ENCODE measurements at regions not wholly inside any gene's neighbourhood (a gene's known extent, or its start where the extent isn't known, plus 50 kb on each side); places are given as distances from the start of the nearest gene placed in this dataset.

DNA sequence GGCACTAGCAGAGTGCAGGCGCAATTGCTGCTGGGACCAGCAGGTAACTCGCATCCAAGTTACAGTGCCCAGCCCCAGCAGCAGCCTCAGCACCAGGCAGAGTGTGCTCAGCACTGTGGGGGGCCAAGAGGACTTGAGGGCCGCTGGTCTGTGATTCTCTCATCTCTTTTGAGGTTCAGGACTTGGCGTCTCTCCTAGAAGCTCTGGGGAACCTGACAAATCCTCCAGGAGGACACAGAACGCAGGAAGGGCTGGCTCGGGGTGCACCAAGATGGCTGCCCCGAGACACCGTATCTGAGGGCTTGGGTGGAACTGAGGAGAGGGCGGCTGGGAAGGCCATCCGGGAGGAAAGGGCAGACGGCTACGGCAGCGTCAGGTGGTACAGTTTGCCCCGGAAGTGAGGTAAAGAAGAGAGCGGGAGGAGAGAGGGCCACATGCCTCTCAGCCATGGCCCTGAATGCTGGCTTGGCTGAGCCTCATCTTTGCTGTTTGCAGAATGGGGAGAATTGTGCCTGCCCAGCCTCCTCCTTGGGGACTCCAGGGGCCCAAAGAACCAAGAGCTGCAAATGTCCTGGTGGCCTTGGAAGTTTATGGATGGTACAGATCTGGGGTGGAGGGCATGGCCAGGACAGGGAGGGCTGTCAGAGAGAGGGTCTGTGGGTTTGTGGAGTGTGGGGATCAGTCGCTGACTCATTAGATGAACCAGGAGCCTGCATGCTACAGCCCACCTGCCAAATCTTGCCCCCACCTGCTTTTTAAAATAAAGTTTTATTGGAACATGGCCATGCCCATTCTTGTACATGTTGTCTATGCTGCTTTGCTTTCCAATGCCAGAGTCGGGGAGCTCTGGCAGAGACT is 78.0 kb downstream of the MYEOV start:
- H3K27ac ChIP-seq (ENCODE audit: low read depth, low read length) = no peak overlapping the region
- WGBS (ENCODE audit: insufficient coverage) = 93% methylated on average over 16 of the region's 17 CpGs
- H3K36me3 ChIP-seq (ENCODE audit: control insufficient read depth, insufficient read depth, low read length) = no peaks in the 10 kb centered on the region
- H3K27me3 ChIP-seq (ENCODE audit: control insufficient read depth, insufficient read depth, low read length) = no peaks in the 10 kb centered on the region
- no peak for DNase-seq (ENCODE audit: low read depth in 4 of 6, low spot score in 6 of 6)
- H3K4me3 ChIP-seq (ENCODE audit: low read depth, low read length) = no peak overlapping the region
- peaks cover 11% of the 10 kb centered on the region for H3K4me1 ChIP-seq (ENCODE audit: control insufficient read depth, insufficient read depth, low read length)
- no peaks in the 10 kb centered on the region for H3K9me3 ChIP-seq (ENCODE audit: control insufficient read depth, insufficient read depth, low read length)

DNA sequence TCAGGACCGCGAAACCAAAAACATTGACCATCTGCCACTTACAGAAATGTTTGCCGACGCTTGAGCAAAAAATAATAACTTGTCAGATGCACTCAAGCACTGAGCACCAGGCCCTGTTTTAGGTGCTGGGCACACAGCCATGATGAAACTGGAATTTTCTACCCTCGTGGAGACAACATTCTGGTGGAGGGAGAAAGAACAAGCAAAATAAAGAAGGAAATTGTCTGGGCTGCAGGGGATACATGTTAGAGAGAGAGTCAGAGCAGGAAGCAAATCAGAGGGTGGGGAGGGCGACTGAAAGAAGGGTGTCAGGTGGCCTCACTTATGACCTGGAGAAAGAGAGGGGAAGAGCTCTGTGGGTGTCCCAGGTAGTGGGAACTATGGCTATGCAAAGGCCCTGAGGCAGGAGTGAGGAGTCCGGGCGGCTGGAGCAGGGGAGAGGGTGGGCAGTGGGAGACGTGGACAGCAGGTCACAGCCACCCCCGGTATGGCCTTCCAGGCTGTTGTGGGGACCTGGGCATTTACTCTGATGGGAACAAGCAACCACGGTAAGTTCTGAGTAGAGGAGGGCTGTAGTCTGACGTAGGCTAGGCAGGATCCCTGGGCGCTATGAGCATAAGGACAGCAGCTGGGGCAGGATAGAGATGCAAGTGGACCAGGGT is 78.8 kb downstream of the MYEOV start:
- Histone ChIP-seq H3K36me3 (ENCODE audit: control insufficient read depth, insufficient read depth, low read length) (no peaks in the 10 kb centered on the region), H3K27me3 (ENCODE audit: control insufficient read depth, insufficient read depth, low read length) (no peaks in the 10 kb centered on the region), H3K4me1 (ENCODE audit: control insufficient read depth, insufficient read depth, low read length) (peaks cover 11% of the 10 kb centered on the region), H3K9me3 (ENCODE audit: control insufficient read depth, insufficient read depth, low read length) (no peaks in the 10 kb centered on the region), H3K4me3 (ENCODE audit: low read depth, low read length) (no peak overlapping the region), H3K27ac (ENCODE audit: low read depth, low read length) (no peak overlapping the region)
- 86% methylated on average over 13 of the region's 13 CpGs for WGBS (ENCODE audit: insufficient coverage)
- DNase-seq (ENCODE audit: low read depth in 4 of 6, low spot score in 6 of 6) = peak in 2 of 6 donors; percentile 7 to 93

DNA sequence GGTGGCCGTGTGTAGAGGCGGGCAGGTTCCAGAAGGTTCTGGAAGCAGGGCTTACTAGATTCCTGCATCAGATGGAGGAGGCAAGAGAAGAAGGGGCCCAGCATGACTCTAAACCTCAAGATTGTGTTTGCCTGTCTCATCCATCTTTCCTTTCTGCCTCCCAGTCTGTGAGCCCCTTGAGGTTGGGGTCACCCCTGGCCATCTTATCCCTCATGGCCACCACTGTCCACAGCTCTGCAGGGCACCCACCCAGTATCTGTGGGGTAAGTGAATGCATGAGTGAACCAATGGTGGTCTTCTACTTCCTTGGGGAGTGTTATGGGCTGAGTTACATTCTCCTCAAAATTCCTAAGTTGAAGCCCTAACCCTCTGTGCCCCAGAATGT is 79.3 kb downstream of the MYEOV start:
- Histone ChIP-seq H3K4me1 (ENCODE audit: control insufficient read depth, insufficient read depth, low read length) (peaks cover 8% of the 10 kb centered on the region), H3K4me3 (ENCODE audit: low read depth, low read length) (no peak overlapping the region), H3K27me3 (ENCODE audit: control insufficient read depth, insufficient read depth, low read length) (no peaks in the 10 kb centered on the region), H3K36me3 (ENCODE audit: control insufficient read depth, insufficient read depth, low read length) (no peaks in the 10 kb centered on the region), H3K27ac (ENCODE audit: low read depth, low read length) (no peak overlapping the region), H3K9me3 (ENCODE audit: control insufficient read depth, insufficient read depth, low read length) (no peaks in the 10 kb centered on the region)
- no peak for DNase-seq (ENCODE audit: low read depth in 4 of 6, low spot score in 6 of 6)
- 100% methylated on average over 2 of the region's 2 CpGs for WGBS (ENCODE audit: insufficient coverage)

DNA sequence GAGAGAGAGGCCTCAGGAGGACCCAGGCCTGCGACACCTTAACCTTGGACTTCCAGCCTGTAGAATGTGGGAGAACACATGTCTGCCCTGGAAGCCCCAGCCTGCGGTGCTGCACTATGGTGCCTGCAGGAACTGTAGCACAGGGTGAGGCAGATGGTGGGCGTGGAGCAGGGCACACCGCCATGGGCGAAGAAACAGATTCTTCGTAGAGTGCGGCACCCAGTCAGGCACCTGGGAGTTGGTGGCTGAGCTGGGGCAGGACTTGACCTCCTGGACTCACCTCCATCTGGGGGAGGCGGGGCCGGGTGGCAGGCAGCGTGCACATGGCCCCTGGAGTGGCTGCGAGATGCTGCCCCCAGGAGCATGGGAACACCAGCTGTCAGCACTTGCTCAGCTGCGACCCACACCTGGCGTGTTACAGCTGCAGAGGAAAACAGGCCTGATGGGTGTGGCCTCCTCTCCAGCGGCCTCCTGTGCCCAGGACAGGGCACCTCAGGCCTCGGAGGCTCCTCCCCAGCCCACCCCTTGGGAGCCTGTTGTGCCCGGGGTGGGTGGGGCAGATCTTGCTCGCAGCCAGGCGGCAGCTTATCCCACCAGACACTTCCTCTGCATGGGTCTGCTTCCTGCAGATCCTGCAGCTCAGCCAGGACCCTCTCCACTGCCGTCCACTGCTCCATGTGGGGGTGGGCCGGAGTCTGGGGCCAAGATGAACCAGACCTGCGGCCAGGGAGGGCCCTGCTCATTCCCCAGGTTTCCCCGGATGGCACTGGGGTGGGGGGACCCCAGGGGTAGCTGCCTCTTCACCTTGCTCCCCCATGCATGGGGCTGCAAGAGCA is 80.4 kb downstream of the MYEOV start:
- no peak for DNase-seq (ENCODE audit: low read depth in 4 of 6, low spot score in 6 of 6)
- Histone ChIP-seq H3K4me1 (ENCODE audit: control insufficient read depth, insufficient read depth, low read length) (peaks cover 8% of the 10 kb centered on the region), H3K27ac (ENCODE audit: low read depth, low read length) (no peak overlapping the region), H3K4me3 (ENCODE audit: low read depth, low read length) (no peak overlapping the region), H3K9me3 (ENCODE audit: control insufficient read depth, insufficient read depth, low read length) (no peaks in the 10 kb centered on the region), H3K36me3 (ENCODE audit: control insufficient read depth, insufficient read depth, low read length) (no peaks in the 10 kb centered on the region), H3K27me3 (ENCODE audit: control insufficient read depth, insufficient read depth, low read length) (no peaks in the 10 kb centered on the region)
- 79% methylated on average over 19 of the region's 22 CpGs for WGBS (ENCODE audit: insufficient coverage)

DNA sequence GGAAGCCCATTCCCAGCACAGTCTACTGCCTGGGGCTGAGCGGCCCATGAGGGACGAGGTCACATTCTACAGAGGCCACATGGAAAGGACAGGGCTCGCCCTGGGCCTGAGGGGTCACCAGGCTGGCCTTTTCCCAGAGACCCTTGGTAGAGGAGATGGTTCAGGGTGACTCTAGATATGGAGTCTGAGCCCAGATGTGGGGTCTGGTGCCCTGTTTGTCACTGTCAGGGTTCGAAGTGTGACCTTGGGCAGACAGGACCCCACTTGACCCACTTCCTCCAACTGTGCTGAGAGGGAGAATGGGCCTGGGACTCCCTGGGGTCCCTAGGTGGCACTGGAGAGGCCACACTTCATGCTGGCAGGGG is 81.0 kb downstream of the MYEOV start:
- Histone ChIP-seq H3K9me3 (ENCODE audit: control insufficient read depth, insufficient read depth, low read length) (no peaks in the 10 kb centered on the region), H3K27ac (ENCODE audit: low read depth, low read length) (no peak overlapping the region), H3K4me1 (ENCODE audit: control insufficient read depth, insufficient read depth, low read length) (peaks cover 9% of the 10 kb centered on the region), H3K36me3 (ENCODE audit: control insufficient read depth, insufficient read depth, low read length) (no peaks in the 10 kb centered on the region), H3K27me3 (ENCODE audit: control insufficient read depth, insufficient read depth, low read length) (no peaks in the 10 kb centered on the region), H3K4me3 (ENCODE audit: low read depth, low read length) (no peak overlapping the region)
- no peak for DNase-seq (ENCODE audit: low read depth in 4 of 6, low spot score in 6 of 6)
- 95% methylated on average over 4 of the region's 4 CpGs for WGBS (ENCODE audit: insufficient coverage)

DNA sequence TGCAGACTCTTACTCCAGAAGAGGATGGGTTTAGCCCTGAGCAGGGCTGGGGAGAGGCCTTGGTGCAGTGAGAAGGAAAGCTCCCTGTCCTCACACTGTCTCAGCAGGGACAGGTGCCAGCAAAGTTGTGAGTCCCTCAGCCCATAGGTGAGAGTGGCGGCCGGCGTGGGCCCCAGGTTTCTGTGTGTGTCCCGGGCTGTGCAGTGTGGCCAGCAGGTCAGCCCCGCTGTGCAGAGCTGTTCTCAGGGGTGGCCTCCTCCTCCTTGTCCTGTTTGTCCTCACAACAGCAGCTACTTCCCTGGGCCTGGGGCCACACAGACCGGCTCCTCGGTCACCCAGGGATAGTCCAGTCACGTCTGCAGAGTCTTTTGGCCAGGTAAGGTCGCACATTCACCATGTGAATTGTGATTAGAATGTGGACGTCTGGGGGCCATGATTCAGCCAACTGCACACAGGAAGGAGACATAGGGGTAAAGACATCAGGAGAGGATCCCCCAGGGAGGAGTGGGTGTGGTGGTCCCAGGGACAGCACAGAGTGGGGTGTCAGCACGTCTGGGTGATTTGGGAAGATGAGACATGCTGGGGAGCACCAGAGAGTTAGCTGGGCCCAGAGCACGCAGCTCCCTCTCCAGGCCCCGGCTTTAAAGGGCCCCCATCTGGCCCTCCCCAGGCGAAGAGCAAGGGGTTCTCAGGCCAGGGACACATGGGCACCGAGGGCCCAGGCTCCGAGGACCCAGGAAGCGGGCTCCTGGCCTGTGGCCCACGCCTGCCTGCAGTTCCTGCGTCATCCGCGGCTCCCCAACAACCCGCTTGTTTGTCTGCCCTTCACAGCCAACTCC is 81.6 kb downstream of the MYEOV start:
- no peak for DNase-seq (ENCODE audit: low read depth in 4 of 6, low spot score in 6 of 6)
- H3K9me3 ChIP-seq (ENCODE audit: control insufficient read depth, insufficient read depth, low read length) = no peaks in the 10 kb centered on the region
- H3K4me1 ChIP-seq (ENCODE audit: control insufficient read depth, insufficient read depth, low read length) = peaks cover 15% of the 10 kb centered on the region
- 88% methylated on average over 18 of the region's 22 CpGs for WGBS (ENCODE audit: insufficient coverage)
- H3K27me3 ChIP-seq (ENCODE audit: control insufficient read depth, insufficient read depth, low read length) = no peaks in the 10 kb centered on the region
- no peak overlapping the region for H3K4me3 ChIP-seq (ENCODE audit: low read depth, low read length)
- H3K36me3 ChIP-seq (ENCODE audit: control insufficient read depth, insufficient read depth, low read length) = no peaks in the 10 kb centered on the region
- H3K27ac ChIP-seq (ENCODE audit: low read depth, low read length) = no peak overlapping the region

GRCh38 chr11:69376155-69377028 is 82.4 kb downstream of the MYEOV start:
- Histone ChIP-seq H3K27ac (ENCODE audit: low read depth, low read length) (no peak overlapping the region), H3K4me3 (ENCODE audit: low read depth, low read length) (no peak overlapping the region), H3K9me3 (ENCODE audit: control insufficient read depth, insufficient read depth, low read length) (no peaks in the 10 kb centered on the region), H3K36me3 (ENCODE audit: control insufficient read depth, insufficient read depth, low read length) (no peaks in the 10 kb centered on the region), H3K4me1 (ENCODE audit: control insufficient read depth, insufficient read depth, low read length) (peaks cover 23% of the 10 kb centered on the region), H3K27me3 (ENCODE audit: control insufficient read depth, insufficient read depth, low read length) (no peaks in the 10 kb centered on the region)
- DNase-seq (ENCODE audit: low read depth in 4 of 6, low spot score in 6 of 6) = no peak
- WGBS (ENCODE audit: insufficient coverage) = 89% methylated on average over 6 of the region's 20 CpGs

- WGBS (ENCODE audit: insufficient coverage) = 88% methylated on average over 47 of the region's 54 CpGs
- Histone ChIP-seq H3K4me1 (ENCODE audit: control insufficient read depth, insufficient read depth, low read length) (peaks cover 29% of the 10 kb centered on the region), H3K27ac (ENCODE audit: low read depth, low read length) (no peak overlapping the region), H3K9me3 (ENCODE audit: control insufficient read depth, insufficient read depth, low read length) (no peaks in the 10 kb centered on the region), H3K4me3 (ENCODE audit: low read depth, low read length) (no peak overlapping the region), H3K27me3 (ENCODE audit: control insufficient read depth, insufficient read depth, low read length) (no peaks in the 10 kb centered on the region), H3K36me3 (ENCODE audit: control insufficient read depth, insufficient read depth, low read length) (no peaks in the 10 kb centered on the region)
- DNase-seq (ENCODE audit: low read depth in 4 of 6, low spot score in 6 of 6) = no peak
Measured at GRCh38 chr11:69377029-69377952, 83.3 kb downstream of the MYEOV start.
